GM21360 (cell line): ENCODE measurements at regions not wholly inside any gene's neighbourhood (a gene's known extent, or its start where the extent isn't known, plus 50 kb on each side); places are given as distances from the start of the nearest gene placed in this dataset.

ENCODE experiments used
- ATAC-seq: cut with Tn5 transposase; IDR thresholded peaks from one replicate; pipeline ENCODE4 v1.9.1; 2021; ENCODE audit warnings: mild to moderate bottlenecking, moderate library complexity; ENCODE audit not compliant: unreplicated experiment

DNA sequence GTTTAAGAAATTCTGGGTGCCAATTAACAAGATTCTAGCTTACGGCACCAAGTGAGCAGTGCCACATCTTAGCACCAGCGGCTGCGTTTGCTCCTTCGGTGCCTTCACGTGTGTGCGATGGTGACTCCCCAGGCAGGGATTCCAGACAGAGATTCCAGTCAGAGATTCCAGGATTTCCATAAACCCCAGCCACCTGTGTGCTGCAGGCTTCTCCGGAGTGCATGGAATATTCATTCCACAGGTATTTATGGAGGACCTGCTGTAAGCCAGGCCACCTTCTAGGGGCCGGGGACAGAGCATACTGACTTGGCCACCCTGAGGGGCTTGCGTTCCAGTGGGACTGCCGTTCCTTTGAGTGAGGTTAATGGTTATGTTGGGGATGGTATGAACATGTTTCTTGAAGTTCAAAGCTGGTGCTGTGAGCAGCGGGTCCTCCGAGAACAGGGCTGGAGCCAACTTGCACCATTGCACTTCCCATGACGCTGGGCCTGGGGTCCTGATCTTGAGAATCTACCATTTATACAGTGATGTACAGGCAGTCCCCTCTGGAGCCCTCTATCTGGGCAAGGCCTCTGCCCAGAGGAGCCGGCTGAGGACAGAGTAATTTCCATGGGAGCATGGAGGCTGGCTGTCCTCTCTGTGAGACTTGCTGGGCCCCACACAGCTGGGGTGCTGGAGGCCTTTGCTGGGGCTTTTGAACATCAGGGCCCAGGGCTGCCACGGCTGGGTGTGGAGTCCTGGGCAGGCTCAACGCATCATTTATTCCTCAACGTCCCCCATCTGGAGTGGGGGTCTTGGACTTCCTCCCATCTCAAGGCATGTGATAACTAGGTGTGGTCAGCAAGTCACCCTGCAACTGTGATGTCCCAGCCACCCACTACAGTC is 58.8 kb upstream of the AJAP1 start:
- ATAC-seq, result no peak

DNA sequence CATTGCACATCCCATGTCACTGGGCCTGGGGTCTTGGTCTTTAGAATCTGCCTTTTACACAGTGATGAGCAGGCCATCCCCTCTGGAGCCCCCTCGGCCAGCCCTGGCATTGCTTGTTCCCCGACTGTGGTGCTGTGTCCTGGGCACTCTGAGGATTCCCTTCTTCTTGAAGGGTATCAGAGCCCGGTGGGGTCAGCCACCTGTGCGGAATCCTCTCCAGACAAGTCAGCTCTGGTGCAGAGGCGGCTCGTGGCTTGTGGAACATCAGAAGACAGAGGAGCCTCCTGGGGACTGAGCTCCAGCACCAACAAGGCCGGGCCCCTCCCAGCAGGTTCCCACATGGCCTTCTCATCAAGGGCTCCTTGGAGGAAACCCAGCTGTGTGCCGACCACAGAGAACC is 57.9 kb upstream of the AJAP1 start:
- ATAC-seq, result no peak

DNA sequence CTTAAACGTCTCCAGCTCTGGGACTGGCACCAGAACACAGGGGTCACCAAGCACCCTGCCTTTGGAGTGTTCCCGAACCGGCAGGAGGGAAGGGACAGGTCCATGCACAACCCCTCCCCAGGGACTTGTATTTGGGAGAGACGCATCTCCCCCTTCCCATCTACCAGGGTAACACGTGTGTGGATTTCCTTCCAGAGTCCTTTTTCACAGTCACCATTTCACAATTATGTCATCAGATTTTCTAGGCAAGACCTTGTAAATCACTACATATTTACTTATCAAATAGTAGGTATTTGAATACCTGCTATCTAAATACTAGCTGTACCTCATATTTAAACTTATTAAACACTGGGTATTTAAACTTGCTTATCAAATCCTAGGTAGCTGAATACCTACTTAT is 57.4 kb upstream of the AJAP1 start:
- no peak for ATAC-seq

DNA sequence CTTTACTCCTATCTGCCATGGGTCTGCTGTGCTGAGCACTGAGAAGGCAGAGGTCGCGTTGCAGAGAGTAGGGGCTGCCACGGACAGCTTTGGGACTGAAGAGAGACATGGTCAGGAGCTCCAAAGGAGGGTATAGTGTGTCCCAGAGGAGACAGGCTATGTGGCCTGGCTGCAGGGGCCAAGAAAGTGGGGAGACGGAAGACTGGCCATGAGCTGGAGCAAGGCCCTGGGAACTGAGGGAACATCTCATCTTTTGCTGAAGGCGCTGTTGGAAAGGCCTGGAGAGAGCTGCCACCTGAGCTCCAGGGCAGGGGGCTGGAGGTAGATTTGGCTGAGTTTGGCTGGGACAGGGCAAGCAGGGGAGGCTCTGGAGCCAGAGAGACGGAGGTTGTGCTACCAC is 55.8 kb upstream of the AJAP1 start:
- ATAC-seq, result no peak

DNA sequence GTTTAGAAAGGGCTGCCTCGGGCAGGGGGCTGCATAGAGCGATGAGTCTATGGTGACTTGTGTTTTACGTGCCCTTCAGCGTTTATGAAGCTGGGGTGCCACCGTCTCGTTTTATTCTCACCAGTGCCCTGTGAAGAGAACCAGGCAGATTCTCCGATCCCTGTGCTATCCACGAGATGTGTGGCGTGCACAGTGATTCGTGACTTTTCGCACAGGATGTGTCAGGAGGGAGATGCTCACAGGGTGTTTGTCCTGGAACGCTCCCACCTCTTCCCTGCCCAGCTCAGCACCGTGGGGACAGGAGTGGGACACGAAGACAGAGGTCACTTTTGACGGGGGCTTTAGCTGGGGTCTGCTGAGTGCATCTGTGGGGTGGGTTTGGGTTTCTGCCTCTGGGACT is 54.9 kb upstream of the AJAP1 start:
- ATAC-seq, result no peak

DNA sequence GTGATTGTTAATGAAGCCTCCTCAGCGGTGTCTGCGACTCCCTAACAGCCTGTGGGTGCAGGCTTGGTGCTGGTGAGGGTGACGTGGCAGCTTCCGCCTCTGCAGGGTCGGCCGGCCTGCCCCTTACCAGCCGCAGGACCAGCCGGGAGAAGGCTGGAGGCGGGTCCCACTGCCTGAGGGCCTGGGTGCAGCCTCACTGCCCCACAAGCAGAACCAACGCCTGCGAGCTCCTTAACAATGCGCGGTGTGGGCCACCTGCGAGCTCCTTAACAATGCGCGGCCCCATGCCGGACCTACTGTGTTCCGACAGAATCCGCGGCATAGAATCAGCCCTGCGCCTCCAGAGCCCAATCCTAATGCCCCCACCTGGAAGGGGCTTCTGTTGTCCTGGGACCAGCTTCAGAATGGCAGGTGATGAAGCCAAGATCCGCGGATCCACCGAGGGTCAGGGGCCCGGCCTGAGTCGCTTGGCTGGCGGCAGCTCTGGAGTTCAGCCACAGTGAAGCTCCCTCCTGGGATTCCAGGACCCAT is 54.4 kb upstream of the AJAP1 start:
- no peak for ATAC-seq

DNA sequence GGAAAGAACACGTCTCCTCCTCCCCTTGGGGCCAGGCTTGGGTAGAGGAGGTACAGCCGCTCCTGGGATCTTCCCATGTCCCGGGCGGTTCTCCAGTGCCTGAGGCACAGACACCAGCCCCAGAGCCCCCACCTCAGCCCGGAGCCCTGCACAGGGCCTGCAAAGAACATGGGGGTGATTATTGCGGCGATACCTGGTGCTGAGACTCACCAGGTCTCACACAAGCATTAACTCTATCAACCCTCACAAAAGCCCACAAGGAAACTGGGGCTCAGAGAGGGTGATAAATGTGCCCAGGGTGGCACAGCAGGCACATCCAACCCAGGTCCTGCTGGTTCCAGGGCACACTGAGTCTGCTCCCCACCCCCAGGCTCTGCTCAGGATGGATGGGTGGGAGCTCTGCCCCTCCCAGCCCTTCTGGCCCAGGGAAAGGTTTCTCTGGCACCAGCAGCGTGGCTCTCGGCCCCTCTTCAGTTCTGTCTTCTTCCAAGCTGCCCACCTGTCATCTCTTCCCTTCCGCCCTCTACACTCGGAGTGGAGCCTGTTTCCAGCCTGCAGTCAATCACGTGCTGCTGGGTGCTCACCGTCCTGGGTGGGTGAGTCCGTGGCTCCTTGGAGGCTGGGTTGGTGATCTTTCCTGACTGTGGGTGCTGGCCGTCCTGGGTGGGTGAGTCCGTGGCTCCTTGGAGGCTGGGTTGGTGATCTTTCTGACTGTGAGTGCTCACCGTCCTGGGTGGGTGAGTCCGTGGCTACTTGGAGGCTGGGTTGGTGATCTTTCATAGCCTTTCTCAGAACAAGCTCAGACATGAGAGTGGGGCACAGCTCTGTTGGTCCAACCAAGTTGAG is 53.6 kb upstream of the AJAP1 start:
- no peak for ATAC-seq

DNA sequence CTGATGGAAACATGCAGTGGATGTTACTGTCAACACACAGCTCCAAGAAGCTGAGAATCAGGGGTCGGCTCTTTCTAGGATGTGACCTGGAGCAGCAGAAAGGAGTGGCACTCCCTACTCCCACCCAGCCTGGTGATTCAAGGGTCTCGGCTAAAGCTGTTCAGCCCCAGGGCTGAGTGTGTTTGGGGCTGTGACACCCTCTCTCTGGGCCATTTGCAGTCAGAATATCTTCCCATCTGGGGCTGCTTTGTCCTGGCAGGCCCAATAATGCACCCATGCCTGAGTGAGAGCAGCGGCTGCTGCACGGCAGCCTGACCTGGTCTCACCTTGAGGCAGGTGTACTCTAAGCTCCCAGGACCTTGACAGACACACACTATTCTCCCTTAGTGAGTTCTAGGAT is 52.5 kb upstream of the AJAP1 start:
- no peak for ATAC-seq

DNA sequence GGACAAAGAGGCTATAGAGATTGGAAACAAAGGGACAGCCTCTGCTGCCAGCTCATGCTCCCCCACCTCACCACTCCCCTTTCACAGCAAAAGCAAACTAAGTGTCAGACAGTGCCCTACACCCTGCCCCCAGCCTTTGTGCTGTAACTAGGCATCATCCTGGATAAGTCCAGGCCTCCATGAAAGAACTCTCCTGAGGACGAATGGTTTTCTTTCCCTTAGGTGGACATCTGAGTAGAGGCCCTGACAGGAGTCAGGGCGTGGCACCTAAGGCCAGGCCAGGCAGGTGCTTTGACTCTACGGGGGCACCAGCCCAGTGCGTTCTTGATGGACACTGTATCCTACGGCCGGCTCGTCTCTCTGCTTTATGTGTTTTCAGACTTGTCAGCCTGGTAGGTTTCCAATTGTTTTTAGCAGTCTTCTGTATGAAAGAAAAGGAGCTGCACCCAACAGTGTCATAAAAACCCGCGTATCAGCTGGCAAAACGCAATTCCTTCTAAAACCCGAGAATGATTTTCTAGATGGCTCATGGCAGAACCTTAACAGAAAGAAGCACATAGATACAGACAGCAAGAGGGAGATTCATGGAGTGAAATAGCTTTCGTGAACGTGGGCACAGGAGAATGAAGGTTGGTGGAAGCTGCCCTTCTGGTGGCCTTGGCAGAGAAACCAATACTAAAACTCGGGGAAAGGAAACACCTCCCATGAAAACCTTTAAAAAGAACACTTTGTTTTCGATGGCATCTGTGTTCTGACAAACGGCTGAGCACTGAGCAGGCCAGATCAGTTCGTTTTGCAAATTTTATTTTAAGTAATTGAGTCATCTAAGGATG is 51.7 kb upstream of the AJAP1 start:
- ATAC-seq, result no peak

DNA sequence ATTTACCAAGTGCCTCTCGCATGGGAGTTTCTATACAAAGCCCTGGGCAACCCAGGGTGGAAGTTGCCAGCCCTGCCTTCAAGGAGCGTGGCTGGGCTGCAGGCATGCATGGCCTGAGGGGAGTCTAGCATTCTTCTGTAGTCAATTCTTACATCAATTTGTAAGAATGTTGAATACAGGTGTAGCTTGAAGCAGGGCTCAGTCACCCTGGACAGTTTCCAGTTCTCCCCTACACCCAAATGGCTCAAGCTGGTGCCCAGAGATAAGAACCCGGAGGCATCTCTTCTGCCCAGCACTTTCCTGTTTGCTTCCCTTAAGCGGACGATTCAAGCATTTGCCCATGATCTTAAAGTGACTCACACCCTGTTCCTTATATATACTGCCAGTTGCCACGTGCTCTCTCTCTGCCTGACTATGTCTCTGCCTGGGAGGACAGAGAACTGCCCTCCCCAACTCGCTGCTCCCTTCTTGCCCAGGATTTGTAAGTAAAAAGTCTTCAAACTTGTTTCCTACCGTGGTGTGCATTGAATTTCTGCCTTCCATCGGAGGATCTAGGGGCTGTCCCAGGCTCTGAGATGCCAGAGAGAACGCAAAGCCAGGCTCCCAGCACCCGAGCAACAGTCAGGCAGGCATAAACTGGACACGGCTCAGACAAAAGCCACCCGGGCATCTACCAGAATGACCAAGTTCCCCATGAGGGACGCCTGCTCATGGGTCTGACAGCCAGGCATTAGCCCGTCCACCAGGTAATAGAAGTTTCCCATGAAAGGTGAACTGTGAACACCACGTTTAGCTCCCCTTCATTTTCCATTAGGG is 50.9 kb upstream of the AJAP1 start:
- ATAC-seq, result no peak
